ENCODE measurements at regions not wholly inside any gene's neighbourhood (a gene's known extent, or its start where the extent isn't known, plus 50 kb on each side); places are given as distances from the start of the nearest gene placed in this dataset.
"Not testable (repeated sequence)": the region's sequence is repeated elsewhere in the genome, so short reads cannot be mapped to it uniquely, and the experiment has no call there.

DNA sequence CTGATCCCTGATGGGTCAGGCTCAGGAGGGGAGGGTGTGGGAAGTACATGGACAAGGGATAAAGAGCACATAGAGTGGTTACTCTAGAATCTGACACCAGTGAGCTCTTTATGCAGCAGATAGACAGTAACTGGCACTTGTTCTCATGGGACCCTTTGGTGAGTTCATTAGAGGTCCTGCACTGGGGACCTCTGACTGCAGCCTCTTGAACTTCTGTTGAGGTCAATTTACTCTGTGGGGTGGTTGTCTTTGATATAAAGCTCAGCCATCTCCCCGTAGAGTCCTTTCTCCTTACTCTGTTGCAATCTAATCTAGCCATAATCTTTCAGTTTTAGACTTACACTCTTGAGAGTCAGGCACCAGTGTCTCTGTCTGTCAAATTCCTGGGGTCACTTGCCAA lies 222.4 kb downstream of the GPAT3 start:
- DNase-seq, result no peak

DNA sequence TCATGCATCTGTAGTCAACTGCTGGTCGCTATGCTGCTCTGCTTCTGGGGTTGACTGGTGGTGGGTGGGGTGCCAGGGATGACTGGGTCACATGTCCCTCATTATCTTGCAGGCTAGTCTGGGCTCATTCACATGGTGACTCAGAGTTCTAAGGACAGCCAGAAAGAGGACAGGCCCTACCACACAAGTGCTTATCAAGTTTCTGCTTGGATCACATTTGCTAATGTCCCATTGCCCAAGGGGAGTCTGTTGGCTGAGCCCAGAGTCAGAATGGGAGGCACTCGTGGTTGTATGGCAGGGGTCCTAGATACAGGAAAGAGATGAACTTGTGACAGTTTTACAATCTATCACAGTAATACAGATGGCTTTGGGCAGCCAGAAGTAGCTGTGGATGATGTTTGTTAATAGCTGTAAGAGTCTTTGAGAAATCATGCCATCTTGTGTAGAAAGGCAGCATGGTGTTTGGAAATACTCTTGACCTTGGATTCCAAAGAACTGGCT lies 221.3 kb downstream of the GPAT3 start:
- peak; percentile 84 for DNase-seq

DNA sequence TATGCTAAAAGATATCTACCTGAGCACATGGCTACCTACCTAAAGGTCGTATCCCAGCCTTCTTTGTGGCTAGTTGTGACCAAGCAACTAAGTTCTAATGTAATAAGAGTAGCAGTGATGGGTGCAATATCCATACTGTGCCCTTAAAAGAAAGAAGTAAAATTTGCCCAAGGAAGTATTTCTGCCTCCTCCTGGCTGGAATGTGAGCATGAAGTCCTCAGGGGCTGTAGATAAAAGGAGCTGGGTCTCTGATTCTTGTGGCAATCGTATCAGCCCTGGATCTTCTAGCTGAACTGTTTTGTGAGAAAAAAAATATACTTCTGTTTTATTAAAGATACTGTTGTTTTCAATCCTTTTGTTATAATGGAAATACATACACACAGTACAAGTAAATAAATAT lies 217.4 kb downstream of the GPAT3 start:
- no peak for DNase-seq

DNA sequence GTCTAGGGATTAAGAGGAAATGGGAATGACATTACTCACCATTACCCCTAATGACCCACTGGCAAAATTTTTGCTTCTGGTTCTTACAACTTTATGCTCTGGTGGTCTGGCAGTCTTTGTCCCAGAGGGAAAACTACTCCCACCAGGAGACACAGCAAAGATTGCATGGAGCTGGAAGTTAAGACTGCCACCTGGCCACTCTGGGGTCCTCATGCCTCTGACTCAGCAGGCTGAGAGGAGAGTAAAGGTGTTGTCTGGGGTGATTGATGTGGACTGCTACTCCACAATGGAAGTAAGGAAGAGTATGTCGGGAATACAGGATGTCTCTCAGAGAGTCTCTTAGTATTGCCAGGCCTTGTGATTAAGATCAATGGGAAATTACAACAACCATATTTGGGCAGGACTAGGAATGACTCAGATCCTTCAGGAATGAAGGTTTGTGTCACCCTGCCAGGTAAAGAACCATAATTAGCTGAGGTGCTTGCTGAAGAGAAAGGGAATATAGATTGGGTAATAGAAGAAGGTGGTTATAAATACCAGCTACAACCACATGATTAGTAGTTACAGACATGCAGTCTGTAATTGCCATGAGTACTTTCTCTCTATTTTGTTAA lies 215.5 kb downstream of the GPAT3 start:
- DNase-seq, result peak; percentile 93

DNA sequence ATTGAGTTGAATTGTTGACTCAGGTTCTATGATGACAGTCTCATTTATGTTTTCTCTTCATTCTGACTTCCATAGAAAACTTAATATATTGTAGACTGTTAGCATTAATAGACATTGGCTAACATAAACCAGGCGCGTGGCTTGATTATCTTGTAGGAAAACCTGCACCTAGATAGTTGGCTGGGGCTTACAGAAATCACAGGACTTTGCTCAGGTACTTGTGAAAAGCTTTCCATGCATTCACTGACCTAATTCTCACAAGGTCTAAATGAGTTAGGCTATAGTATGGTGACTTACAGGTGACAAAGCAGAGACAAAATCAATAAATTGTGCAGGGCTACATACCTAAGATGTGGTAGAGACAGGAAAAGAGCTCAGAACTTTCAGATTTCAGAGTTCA lies 212.8 kb downstream of the GPAT3 start:
- no peak for DNase-seq

DNA sequence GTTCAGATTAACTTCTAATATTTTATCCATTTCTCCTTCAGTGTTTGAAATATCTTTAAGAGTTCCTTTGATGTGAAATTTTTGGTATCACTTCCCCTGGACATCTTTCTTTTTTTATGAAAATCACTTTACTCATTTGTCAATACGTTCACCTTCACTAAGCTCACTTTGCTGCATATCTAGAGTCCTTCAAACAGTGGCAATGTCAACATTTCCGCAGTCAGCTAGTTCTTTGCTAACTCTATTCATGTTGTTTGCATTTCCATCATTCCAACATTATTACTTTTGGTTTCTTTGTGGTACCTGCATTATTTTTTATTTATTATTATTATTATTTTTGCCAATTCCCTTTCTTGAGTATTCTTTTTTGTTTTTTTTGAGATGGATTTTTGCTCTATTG lies 203.0 kb downstream of the GPAT3 start:
- no peak for DNase-seq

DNA sequence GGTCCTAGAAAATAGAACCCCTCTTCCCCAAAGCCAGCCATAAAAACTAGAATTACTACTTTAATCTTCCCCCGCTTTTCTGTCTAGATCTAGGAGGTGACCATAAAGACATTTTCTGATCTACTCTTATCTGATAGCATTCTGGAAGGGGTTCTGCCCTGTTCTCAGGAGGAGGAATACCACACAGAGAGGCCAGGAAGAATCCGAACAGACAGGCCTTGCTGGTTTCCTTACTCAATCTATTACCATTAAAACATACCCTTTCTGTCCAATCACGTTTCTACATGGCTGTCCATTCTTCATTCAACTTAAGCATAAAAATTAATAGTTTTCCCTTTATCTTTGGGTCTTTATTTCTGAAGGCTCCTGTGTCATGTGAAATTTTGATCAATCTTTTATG lies 198.7 kb downstream of the GPAT3 start:
- DNase-seq, result no peak

DNA sequence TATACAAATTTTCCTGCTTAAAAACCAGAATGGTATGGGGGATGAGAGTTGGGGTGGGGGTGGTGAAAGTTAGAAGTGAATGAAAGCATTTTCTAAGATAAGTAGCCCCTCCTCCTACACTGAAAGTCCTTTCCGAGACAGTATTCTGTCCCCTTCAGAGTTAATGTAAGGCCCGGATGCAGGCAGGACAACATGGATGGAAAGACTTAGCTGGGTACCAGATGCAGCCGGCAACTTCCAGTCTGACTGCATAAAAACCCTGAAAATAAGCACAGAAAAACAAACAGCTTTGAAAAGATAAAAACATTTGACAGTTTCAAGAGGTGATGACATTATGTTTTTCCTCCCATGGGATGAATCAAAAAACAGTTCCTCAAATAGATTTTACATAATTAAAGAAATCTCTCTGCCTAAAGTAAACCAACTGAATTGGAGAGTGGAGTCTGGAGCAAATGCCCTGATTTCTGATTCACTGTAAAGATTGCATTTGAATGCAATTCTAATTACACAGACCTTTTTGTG lies 196.3 kb downstream of the GPAT3 start:
- no peak for DNase-seq

DNA sequence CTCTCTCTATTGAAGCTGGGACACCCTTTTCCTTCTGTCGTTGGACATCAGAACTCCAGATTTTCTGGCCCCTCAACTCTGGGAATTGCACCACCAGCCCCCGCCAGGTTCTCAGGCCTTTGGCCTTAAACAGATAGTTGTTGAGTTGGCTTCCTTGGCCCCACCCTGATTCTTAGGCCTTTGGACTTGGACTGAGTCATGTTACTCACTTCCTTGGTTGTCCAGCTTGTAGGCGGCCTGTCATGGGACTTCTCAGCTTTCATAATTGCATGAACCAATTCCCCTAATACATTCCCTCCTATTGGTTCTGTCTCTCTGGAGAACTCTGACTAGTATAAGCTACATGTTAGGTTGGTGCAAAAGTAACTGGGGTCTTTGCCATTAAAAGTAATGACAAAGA lies 195.7 kb downstream of the GPAT3 start:
- DNase-seq, result no peak

DNA sequence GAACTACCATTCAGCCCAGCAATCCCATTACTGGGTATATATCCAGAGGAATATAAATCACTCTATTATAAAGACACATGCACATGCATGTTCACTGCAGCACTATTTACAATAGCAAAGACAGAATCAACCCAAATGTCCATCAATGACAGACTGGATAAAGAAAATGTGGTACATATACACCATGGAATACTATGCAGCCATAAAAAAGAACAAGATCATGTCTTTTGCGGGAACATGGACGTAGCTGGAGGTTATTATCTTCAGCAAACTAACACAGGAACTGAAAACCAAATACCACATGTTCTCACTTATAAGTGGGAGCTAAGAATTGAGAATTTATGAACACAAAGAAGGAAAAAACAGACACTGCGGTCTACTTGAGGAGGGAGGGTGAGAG lies 195.1 kb downstream of the GPAT3 start:
- not testable (repeated sequence) for DNase-seq

DNA sequence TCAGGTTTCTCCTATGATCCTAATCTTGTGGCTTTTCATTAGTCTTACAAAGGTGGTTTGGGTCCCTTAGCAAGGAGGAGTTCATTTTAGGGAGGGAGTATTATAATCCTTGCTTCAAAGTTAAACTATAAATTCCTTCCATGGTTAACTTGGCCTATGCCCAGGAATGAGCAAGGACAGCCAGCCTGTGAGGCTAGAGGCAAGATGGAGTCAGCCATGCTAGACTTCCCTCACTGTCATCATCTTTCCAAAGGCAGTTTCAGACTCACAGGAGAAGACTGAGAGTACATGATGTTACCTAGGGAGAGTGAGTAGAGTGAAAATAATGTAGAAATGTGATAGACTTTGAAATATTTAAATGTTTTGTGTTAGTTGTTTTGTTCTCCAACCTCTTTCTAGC lies 192.3 kb downstream of the GPAT3 start:
- no peak for DNase-seq

DNA sequence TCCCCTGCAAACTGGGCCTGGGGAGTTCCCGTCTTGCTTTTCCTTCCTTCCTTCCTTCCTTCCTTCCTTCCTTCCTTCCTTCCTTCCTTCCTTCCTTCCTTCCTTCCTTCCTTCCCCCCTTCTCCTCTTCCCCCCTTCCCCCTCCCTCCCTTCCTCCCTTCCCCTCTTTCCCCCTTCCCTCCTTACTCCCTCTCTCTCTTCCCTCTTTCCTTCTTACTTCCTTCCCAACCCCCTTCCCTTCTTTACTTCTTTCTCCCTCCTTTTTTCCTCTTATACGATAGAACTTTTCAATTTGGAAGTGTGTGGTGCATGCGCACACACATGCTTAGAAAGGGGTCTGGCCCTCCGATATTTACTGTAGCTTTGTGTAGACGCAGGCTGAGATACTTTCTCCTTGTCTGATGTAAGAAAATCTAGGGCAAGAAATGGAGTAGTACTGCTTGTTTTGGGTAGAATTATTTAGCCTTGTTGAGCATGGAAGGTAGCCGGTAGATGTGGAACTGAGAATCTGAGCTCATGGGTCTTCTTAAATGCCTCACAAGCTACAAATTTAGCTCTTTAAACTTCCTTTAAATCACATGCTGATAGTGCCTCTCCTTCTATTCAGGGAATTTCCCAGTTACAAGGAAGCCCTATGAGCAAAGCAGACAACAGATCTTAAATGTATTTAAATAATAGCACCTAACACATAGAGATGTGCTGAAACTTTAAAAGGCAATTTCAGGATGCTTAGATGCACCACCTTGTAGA lies 189.6 kb downstream of the GPAT3 start:
- DNase-seq, result no peak

DNA sequence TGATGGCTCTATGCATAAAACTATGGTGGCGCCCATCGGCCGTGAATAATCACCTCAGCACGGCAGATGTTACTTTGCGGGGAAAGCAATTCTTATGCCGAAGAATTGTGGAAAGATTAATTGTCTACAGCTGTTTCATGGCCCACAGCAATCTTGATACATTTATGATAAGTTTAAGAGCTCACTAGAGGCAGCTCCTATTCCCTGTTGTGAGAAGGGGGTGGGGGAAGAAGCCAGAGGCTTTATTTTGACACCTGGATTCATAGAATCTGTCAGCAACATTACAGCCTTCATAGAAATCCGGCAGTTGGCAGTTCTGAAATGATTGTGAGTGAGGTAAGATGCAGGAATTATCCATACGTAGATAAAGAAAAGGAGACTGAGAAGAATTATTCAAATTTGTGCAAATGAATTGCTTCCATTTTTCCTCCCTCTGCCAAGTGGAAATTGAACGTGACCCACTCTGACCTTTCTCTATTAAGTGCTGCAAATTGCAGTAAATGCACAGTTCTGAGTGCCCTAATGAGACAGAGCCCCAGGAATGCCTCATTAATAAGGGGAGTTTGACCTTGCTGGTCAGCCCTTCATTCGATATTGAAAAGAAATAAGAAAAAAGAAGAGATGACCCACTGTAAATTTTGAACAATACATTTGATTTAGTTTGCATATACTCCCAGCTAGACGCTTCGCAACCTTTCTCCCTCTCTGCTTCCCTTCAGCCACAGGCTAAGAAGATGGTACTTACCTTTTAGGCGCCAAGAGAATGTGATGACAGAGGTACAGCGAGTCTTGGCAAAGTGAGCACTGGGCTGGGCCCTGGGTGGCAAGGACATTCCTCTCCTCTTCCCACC lies 188.8 kb downstream of the GPAT3 start:
- no peak for DNase-seq

DNA sequence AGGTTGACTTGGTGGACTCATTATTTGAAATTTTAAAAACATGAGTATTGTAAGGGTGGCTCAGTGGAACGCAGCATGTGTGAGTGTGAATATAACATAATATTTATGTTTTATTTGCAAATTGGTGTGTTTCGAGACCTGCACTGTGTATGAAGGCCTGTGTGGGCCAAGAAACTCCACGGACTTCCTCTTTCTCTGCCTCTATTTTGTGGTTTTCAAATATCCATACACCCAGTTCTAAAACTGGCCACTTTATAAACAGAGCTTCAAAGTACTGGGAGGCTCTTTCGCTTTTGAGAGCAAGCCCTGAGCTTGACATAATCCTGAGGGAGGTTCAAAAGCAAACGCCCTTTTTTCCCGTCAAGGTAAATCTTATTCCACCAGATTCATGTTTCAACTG lies 187.7 kb downstream of the GPAT3 start:
- DNase-seq, result no peak

DNA sequence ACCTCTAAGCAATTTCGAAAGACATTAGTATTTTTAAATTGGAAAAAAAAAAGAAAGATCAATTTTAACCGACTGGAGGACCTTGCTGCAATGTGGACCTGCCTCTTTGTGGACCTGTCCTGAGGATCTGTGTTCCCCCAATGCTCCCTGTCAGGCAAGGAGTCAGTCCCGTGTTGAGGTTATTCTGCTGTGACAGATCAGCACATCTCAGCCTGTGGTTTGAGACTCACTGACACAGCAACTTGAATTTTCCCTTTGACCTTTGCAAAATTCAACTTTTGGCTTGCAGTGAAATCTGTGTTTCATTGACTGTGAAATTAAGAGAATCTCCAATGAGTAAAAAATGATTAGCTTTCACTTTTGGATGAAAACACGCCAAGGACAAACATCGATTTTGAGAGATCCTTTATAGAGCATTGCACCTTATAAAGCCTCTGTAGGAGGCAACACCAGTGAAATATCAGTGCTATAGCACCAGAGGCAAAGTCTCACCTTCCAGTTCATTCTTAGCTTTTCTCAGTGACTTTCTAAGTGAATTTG lies 186.9 kb downstream of the GPAT3 start:
- DNase-seq, result no peak

DNA sequence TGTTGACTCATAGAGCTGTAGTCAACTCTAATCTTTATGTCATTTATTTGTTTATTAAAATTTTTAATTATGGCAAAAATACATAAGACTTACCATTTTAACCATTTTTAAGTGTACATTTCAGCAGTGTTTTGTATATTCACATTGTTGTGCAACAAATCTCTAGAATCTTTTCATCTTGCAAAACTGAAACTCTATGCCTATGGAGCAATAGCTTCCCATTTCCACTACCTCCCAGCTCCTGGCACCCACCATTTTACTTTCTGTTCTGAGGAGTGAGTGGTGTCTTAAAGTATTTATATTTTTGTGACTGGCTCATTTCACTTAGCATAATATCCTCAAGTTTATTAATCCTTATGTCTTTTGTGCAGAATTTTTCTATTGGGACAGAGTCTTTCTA lies 181.0 kb downstream of the GPAT3 start:
- DNase-seq, result no peak

DNA sequence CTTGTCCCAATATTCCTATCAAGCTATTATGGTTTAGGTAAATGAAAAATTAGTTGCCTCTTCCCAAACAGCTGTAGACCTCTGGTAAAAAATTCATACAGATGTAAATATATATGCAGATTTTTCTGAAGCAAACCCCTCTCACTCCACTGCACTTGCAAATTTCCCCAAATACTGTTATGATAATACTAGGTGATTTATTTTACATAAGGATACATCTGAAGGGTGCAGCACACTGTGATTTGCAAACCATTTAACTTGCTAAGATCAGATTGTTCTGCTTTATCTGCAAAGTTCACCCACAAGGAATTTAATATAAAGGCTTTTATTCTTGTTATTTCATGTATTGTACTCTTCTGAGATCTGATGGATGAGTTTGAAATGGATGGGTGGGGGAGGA lies 177.0 kb downstream of the GPAT3 start:
- no peak for DNase-seq

DNA sequence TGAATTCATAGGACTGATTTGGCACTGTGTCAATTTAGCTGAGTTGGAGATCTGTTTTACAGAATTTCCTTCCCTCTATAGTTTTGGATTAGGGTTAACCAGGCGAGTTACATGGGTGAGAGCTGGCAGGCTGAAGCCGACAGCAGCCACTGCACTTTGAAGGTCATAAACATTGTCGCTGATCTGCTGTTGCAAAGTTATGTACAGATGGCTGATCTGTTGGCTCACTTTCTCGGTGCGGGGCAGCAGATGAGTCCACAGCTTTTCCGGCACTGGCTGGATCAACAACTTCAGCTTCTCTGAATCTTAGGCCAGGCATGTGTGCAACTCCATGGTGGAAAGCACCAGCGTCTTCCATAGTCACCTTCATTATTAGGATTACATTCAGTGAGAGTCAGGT lies 173.7 kb downstream of the GPAT3 start:
- DNase-seq, result no peak

DNA sequence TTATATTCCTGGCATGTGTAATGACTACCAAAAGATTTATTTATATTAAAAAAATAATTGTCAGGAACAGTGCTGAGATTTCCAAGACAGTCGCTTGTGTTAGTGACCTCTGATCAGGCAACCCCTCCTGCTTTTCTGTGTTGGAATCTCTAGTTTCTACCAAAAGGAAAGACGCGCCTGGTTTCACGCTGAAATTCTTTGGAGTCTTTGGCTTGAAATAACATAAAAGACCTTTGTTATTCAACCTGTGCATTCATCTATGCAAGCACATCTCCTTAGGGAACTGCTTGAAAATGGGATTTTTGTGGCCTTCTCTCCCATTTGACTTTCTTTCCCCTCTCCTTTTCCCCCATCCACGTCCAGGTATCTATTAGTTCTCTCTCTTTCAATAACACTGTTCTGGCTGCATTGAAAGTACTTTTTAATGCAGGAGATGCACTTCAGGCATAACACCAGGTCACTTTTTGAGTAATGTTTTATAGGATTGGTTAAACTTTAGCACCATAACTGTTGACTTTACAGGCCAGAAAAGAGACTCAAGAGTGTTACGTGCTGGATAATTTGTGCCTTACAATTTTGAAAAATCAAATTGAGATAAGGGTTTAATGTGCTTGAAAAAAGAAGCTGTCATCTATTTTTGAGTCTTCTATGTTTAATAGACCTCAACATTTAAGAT lies 172.7 kb downstream of the GPAT3 start:
- DNase-seq, result no peak

DNA sequence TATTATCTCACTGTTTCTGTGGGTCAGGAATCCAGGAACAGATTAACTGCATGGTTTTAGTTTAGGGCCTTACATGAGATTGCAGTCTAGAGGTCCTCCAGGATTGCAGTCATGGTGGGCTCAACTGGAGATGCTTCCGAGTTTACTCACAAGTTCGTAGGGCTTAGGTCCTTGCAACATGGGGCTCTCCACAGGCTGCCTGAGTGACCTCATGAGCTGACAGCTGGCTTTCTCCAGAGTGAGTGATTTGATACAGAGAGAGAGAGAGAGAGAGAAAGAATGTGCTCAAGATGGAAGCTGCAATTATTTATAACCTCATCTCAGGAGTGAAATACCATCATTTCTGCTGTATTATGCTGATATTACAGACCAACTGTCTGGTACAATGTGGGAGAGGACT lies 168.9 kb downstream of the GPAT3 start:
- no peak for DNase-seq

DNA sequence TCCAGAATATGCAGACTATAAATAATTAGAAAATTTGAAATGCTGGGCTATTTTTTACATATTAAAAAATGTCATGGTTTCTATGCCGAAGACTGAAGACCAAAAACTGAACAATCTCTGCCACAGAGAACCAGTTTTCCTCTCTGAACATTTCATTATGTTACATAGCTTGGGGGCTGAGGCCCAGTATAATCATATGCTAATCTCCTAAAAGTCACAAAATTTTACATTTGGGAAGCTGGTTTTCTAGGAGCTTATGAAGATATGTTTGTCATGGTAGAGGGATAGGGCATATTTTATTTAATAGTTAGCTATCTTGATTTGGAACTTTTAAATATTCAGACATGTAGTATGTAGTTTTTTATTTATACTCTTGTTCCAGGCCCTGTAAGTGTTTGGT lies 167.8 kb downstream of the GPAT3 start:
- no peak for DNase-seq

DNA sequence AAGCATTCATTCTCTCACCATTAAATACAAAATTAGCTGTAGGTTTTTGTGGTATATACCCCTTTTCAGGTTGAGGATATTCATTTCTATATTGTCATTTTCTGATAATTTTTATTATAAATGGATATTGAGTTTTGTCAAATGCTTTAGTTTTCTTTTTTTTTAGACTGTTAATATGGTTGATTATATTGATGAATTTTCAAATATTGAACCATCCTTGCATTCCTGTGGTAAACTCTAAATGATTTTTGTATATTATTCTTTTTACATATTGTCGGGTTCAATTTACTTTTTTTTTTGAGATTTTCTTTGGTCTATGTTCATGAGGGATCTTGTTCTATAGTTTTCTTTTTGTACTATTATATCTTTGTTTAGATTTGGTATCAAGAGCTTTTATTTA lies 165.1 kb downstream of the GPAT3 start:
- DNase-seq, result no peak

DNA sequence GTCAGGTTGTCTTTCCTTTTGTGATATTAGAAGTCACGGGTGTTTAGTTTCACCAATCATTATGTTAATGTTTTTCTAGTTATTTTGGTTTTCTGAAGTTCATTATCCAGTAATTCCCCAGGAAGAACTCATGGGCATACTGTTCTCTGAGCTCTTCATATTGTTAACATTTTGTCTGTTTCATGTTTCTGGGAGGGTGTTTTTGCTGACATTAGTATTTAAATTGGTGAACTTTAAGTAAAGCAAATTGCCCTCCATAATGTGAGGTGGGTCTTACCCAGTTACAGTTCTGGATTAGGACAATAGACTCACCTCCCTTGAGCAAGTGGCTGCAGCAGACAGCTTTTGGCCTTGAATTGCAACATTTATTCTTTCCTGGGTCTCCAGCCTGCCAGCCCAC lies 163.4 kb downstream of the GPAT3 start:
- DNase-seq, result no peak
